CD8-positive, alpha-beta memory T cell (primary cell): ENCODE measurements at regions not wholly inside any gene's neighbourhood (a gene's known extent, or its start where the extent isn't known, plus 50 kb on each side); places are given as distances from the start of the nearest gene placed in this dataset.

Experiments used
- CTCF ChIA-PET: fragments of 350-600 bp; sonication (Branson Sonifier 250); formaldehyde crosslinking; loops from one replicate; lab custom pipeline; 2021; ENCODE audit warnings: antibody characterized with exemption; lab: Charles Lee
- POLR2A ChIA-PET: fragments of 350-600 bp; sonication (Branson Sonifier 250); formaldehyde crosslinking; loops from one replicate; lab custom pipeline; 2021; ENCODE audit warnings: antibody characterized with exemption; lab: Charles Lee
- DNase-seq, 5 donors: peaks; one replicate each; pipeline versions ENCODE4 v3.0.0 to v3.0.0-alpha.2; 2020 to 2022; ENCODE audit warnings: mixed read lengths in 1 of 5
- H3K27ac ChIP-seq: one replicate; pipeline ENCODE4 v1.7.0; 2013; ENCODE audit warnings: low read depth, mild to moderate bottlenecking, low read length, moderate library complexity
- H3K27me3 ChIP-seq: 2 replicates; pipeline ENCODE4 v1.7.0; 2013; ENCODE audit warnings: low read length, mild to moderate bottlenecking; ENCODE audit not compliant: insufficient read depth, poor library complexity, severe bottlenecking
- H3K36me3 ChIP-seq: 2 replicates; pipeline ENCODE4 v1.7.0; 2013; ENCODE audit warnings: mild to moderate bottlenecking, low read length, moderate library complexity; ENCODE audit not compliant: insufficient read depth
- H3K4me1 ChIP-seq: 2 replicates; pipeline ENCODE4 v1.7.0; 2013; ENCODE audit warnings: mild to moderate bottlenecking, low read length, moderate library complexity; ENCODE audit not compliant: insufficient read depth
- H3K4me3 ChIP-seq: 2 replicates; pipeline ENCODE4 v1.7.0; 2013; ENCODE audit warnings: mild to moderate bottlenecking, low read length
- H3K9me3 ChIP-seq: 2 replicates; pipeline ENCODE4 v1.7.0; 2013; ENCODE audit warnings: mild to moderate bottlenecking, low read length
- H3K27ac Mint-ChIP-seq, 8 donors: one replicate each; pipeline ENCODE4 v1.8.0; 2020 to 2021; ENCODE audit warnings: mixed read lengths in 8 of 8, mild to moderate bottlenecking in 6 of 8, inconsistent platforms in 3 of 8, moderate library complexity in 3 of 8
- H3K27me3 Mint-ChIP-seq, 2 donors: one replicate each; pipeline ENCODE4 v1.8.0; 2020 to 2021; ENCODE audit warnings: mixed read lengths in 2 of 2, mild to moderate bottlenecking in 1 of 2, moderate library complexity in 1 of 2
- H3K36me3 Mint-ChIP-seq, 3 donors: one replicate each; pipeline ENCODE4 v1.8.0; 2020 to 2021; ENCODE audit warnings: mixed read lengths in 3 of 3, inconsistent platforms in 1 of 3, mild to moderate bottlenecking in 1 of 3
- H3K4me1 Mint-ChIP-seq, 3 donors: one replicate each; pipeline ENCODE4 v1.8.0; 2020 to 2021; ENCODE audit warnings: mixed read lengths in 3 of 3, inconsistent platforms in 1 of 3, mild to moderate bottlenecking in 1 of 3
- H3K4me3 Mint-ChIP-seq, 7 donors: one replicate each; pipeline ENCODE4 v1.8.0; 2020 to 2021; ENCODE audit warnings: mixed read lengths in 7 of 7, mild to moderate bottlenecking in 6 of 7, moderate library complexity in 4 of 7, inconsistent platforms in 2 of 7
- H3K9me3 Mint-ChIP-seq, 5 donors: one replicate each; pipeline ENCODE4 v1.8.0; 2020 to 2022; ENCODE audit warnings: mixed read lengths in 5 of 5, mild to moderate bottlenecking in 3 of 5, moderate library complexity in 2 of 5, inconsistent platforms in 1 of 5

GRCh38 chr13:63433546-63434150 lies 2018.0 kb upstream of the PCDH20 start:
- CTCF ChIA-PET = no interaction called here
- Histone ChIP-seq H3K27ac (no peak overlapping the region), H3K4me3 (no peak overlapping the region), H3K27me3 (no peaks in the 10 kb centered on the region), H3K36me3 (no peaks in the 10 kb centered on the region), H3K9me3 (no peaks in the 10 kb centered on the region), H3K4me1 (no peaks in the 10 kb centered on the region)
- DNase-seq = no peak
- POLR2A ChIA-PET = no interaction called here
- H3K27me3 Mint-ChIP-seq = no peaks in the 10 kb centered on the region
- no peaks in the 10 kb centered on the region for H3K36me3 Mint-ChIP-seq
- H3K27ac Mint-ChIP-seq = no peak overlapping the region
- H3K4me3 Mint-ChIP-seq = no peak overlapping the region
- H3K9me3 Mint-ChIP-seq = peaks cover 2 to 13% (median 3%) of the 10 kb centered on the region in 5 donors
- no peaks in the 10 kb centered on the region for H3K4me1 Mint-ChIP-seq

DNA sequence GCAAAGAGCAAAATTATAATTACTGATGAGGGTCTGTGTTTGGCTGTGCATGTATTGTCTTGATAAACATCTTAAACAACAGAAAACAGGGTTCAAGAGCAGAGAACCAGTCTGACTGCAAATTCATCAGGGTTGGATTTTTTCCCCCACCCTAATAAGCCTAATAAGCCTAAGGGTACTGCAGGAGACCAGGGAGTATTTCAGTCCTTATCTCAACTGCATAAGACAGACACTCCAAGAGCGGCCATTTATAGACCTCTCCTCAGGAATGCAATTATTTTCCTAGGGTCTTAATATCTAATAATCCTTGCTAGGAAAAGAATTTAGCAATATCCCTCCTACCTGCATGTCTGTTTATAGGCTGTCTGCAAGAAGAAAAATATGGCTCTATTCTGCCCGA lies 2011.5 kb upstream of the PCDH20 start:
- no peaks in the 10 kb centered on the region for H3K36me3 Mint-ChIP-seq
- no peaks in the 10 kb centered on the region for H3K27me3 Mint-ChIP-seq
- no peaks in the 10 kb centered on the region for H3K27me3 ChIP-seq
- H3K27ac Mint-ChIP-seq = no peak overlapping the region
- no peak overlapping the region for H3K4me3 ChIP-seq
- CTCF ChIA-PET = no interaction called here
- H3K4me1 Mint-ChIP-seq = no peaks in the 10 kb centered on the region
- DNase-seq = no peak
- POLR2A ChIA-PET = no interaction called here
- peaks cover 2 to 16% (median 4%) of the 10 kb centered on the region in 5 donors for H3K9me3 Mint-ChIP-seq
- H3K4me1 ChIP-seq = no peaks in the 10 kb centered on the region
- no peaks in the 10 kb centered on the region for H3K36me3 ChIP-seq
- H3K27ac ChIP-seq = no peak overlapping the region
- no peaks in the 10 kb centered on the region for H3K9me3 ChIP-seq
- H3K4me3 Mint-ChIP-seq = no peak overlapping the region

- H3K27me3 Mint-ChIP-seq = no peaks in the 10 kb centered on the region
- no peaks in the 10 kb centered on the region for H3K4me1 Mint-ChIP-seq
- no peak for DNase-seq
- no peak overlapping the region for H3K4me3 Mint-ChIP-seq
- Histone ChIP-seq H3K27me3 (no peaks in the 10 kb centered on the region), H3K4me1 (no peaks in the 10 kb centered on the region), H3K9me3 (no peaks in the 10 kb centered on the region), H3K4me3 (no peak overlapping the region), H3K27ac (no peak overlapping the region), H3K36me3 (no peaks in the 10 kb centered on the region)
- POLR2A ChIA-PET = no interaction called here
- H3K27ac Mint-ChIP-seq = no peak overlapping the region
- no peaks in the 10 kb centered on the region for H3K36me3 Mint-ChIP-seq
- H3K9me3 Mint-ChIP-seq = peaks cover 2 to 23% (median 11%) of the 10 kb centered on the region in 5 donors
- CTCF ChIA-PET = no interaction called here
These were observed 2009.5 kb upstream of the PCDH20 start for GRCh38 chr13:63425131-63425530.

DNA sequence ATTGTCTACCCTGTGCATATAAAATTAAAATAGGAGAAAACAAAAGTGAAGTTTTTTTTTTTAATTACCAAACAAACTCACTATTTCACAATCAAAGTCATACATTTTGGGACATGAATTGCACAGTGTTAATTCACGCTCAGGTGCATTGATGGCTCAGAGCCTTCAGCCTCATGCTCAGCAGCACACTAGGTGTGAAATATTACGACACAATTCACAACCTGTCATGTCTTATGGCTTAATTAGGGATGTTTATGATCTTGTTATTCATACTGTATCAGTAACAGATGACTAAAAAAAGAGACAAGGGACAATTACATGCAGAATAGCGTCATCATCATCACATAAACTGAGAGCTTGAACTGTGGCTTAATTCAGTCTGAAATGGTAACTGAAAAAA lies 2005.5 kb upstream of the PCDH20 start:
- no peak for DNase-seq
- CTCF ChIA-PET = no interaction called here
- no peaks in the 10 kb centered on the region for H3K36me3 Mint-ChIP-seq

GRCh38 chr13:63420685-63421084 lies 2005.0 kb upstream of the PCDH20 start:
- no peaks in the 10 kb centered on the region for H3K27me3 ChIP-seq
- no peaks in the 10 kb centered on the region for H3K4me1 ChIP-seq
- H3K9me3 ChIP-seq = no peaks in the 10 kb centered on the region
- no peak for DNase-seq
- peaks cover 4 to 28% (median 14%) of the 10 kb centered on the region in 5 donors for H3K9me3 Mint-ChIP-seq
- H3K36me3 Mint-ChIP-seq = no peaks in the 10 kb centered on the region
- H3K27me3 Mint-ChIP-seq = no peaks in the 10 kb centered on the region
- no peak overlapping the region for H3K4me3 ChIP-seq
- H3K4me1 Mint-ChIP-seq = no peaks in the 10 kb centered on the region
- CTCF ChIA-PET = no interaction called here
- POLR2A ChIA-PET = no interaction called here
- H3K27ac ChIP-seq = no peak overlapping the region
- H3K36me3 ChIP-seq = no peaks in the 10 kb centered on the region
- no peak overlapping the region for H3K27ac Mint-ChIP-seq
- H3K4me3 Mint-ChIP-seq = no peak overlapping the region

More for the DNA sequence above, 2005.5 kb upstream of the PCDH20 start:
- H3K9me3 ChIP-seq = no peaks in the 10 kb centered on the region
- Mint-ChIP-seq H3K27me3 (no peaks in the 10 kb centered on the region), H3K9me3 (peaks cover 3 to 27% (median 13%) of the 10 kb centered on the region in 5 donors), H3K4me3 (no peak overlapping the region), H3K4me1 (no peaks in the 10 kb centered on the region), H3K27ac (no peak overlapping the region)
- H3K4me1 ChIP-seq = no peaks in the 10 kb centered on the region
- no peak overlapping the region for H3K4me3 ChIP-seq
- no peaks in the 10 kb centered on the region for H3K36me3 ChIP-seq
- H3K27me3 ChIP-seq = no peaks in the 10 kb centered on the region
- POLR2A ChIA-PET = no interaction called here
- no peak overlapping the region for H3K27ac ChIP-seq

DNA sequence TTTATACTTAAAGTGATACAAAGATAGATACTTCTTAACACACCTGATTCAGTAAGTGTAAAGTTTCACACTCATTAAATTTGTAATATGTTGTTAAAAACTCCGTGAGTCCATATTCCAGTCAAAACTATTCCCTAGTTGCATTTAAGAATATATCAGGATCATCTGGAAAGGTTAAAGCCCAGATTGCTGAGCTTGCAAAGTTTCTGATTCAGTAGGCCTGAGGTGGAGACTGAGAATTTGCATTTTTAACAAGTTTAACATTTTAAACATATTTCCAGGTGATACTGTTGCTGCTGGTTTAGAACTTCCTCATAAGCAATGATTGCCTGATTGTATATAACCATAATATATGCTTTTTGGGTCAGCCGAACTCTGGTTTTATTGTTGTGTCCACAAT lies 1998.6 kb upstream of the PCDH20 start:
- Histone ChIP-seq H3K9me3 (no peaks in the 10 kb centered on the region), H3K4me3 (no peak overlapping the region), H3K27me3 (no peaks in the 10 kb centered on the region), H3K4me1 (no peaks in the 10 kb centered on the region), H3K36me3 (no peaks in the 10 kb centered on the region), H3K27ac (no peak overlapping the region)
- Mint-ChIP-seq H3K36me3 (no peaks in the 10 kb centered on the region), H3K27ac (no peak overlapping the region), H3K9me3 (peaks cover 4 to 22% (median 6%) of the 10 kb centered on the region in 5 donors), H3K4me3 (no peak overlapping the region), H3K4me1 (no peaks in the 10 kb centered on the region), H3K27me3 (no peaks in the 10 kb centered on the region)
- POLR2A ChIA-PET = no interaction called here
- CTCF ChIA-PET = no interaction called here
- no peak for DNase-seq

- Mint-ChIP-seq H3K36me3 (no peaks in the 10 kb centered on the region), H3K27ac (no peak overlapping the region), H3K27me3 (no peaks in the 10 kb centered on the region), H3K4me1 (no peaks in the 10 kb centered on the region), H3K9me3 (peaks cover 5 to 27% (median 8%) of the 10 kb centered on the region in 5 donors), H3K4me3 (no peak overlapping the region)
- no peak for DNase-seq
- ChIA-PET CTCF (no interaction called here), POLR2A (no interaction called here)
- Histone ChIP-seq H3K4me3 (no peak overlapping the region), H3K9me3 (no peaks in the 10 kb centered on the region), H3K27me3 (no peaks in the 10 kb centered on the region), H3K36me3 (no peaks in the 10 kb centered on the region), H3K4me1 (no peaks in the 10 kb centered on the region), H3K27ac (no peak overlapping the region)
These were observed 1994.2 kb upstream of the PCDH20 start for GRCh38 chr13:63409791-63410351.

- H3K4me1 Mint-ChIP-seq = no peaks in the 10 kb centered on the region
- DNase-seq = no peak
- H3K4me1 ChIP-seq = no peaks in the 10 kb centered on the region
- H3K27me3 Mint-ChIP-seq = no peaks in the 10 kb centered on the region
- ChIA-PET POLR2A (no interaction called here), CTCF (no interaction called here)
- H3K36me3 ChIP-seq = no peaks in the 10 kb centered on the region
- no peak overlapping the region for H3K27ac ChIP-seq
- no peaks in the 10 kb centered on the region for H3K27me3 ChIP-seq
- H3K9me3 Mint-ChIP-seq = peaks cover 6 to 26% (median 11%) of the 10 kb centered on the region in 5 donors
- no peak overlapping the region for H3K27ac Mint-ChIP-seq
- H3K9me3 ChIP-seq = no peaks in the 10 kb centered on the region
- no peaks in the 10 kb centered on the region for H3K36me3 Mint-ChIP-seq
- H3K4me3 Mint-ChIP-seq = no peak overlapping the region
- no peak overlapping the region for H3K4me3 ChIP-seq
These were observed 1992.9 kb upstream of the PCDH20 start for GRCh38 chr13:63408331-63409189.
